Neural cell (in vitro differentiated cells): ENCODE measurements at regions not wholly inside any gene's neighbourhood (a gene's known extent, or its start where the extent isn't known, plus 50 kb on each side); places are given as distances from the start of the nearest gene placed in this dataset.

Source experiments
- H2AFZ ChIP-seq: fragments of 200-600, 300-800 bp; sonication (generic), shearing (Covaris generic); 2 replicates; pipeline ENCODE4 v1.6.0; 2014; ENCODE audit warnings: low read depth, mild to moderate bottlenecking, antibody characterized with exemption, low read length, moderate library complexity
- H3F3A ChIP-seq: fragments of 200-600 bp; shearing (Covaris generic); 2 replicates; pipeline ENCODE4 v1.6.1; 2016; ENCODE audit warnings: mild to moderate bottlenecking, moderate library complexity, mixed read lengths, antibody characterized with exemption, low read length; ENCODE audit not compliant: insufficient read depth, poor library complexity, severe bottlenecking
- H3K27ac ChIP-seq: fragments of 200-600, 300-800 bp; sonication (generic), shearing (Covaris generic); 2 replicates; pipeline ENCODE4 v1.5.1; 2014; ENCODE audit warnings: mild to moderate bottlenecking, low read length, moderate library complexity
- H3K27me3 ChIP-seq: fragments of 300-800, 200-600 bp; sonication (generic), shearing (Covaris generic); 2 replicates; pipeline ENCODE4 v1.6.0; 2014; ENCODE audit warnings: mild to moderate bottlenecking, low read depth, low read length, moderate library complexity; ENCODE audit not compliant: insufficient read depth
- H3K36me3 ChIP-seq: fragments of 300-800, 200-600 bp; sonication (generic), shearing (Covaris generic); 2 replicates; pipeline ENCODE4 v1.5.1; 2014; ENCODE audit warnings: mild to moderate bottlenecking, antibody characterized with exemption, low read length, moderate library complexity; ENCODE audit not compliant: insufficient read depth
- H3K4me2 ChIP-seq: fragments of 300-800, 200-600 bp; sonication (generic), shearing (Covaris generic); 2 replicates; pipeline ENCODE4 v1.6.0; 2014; ENCODE audit warnings: mild to moderate bottlenecking, low read length
- H3K4me3 ChIP-seq: fragments of 300-800, 200-600 bp; sonication (generic), shearing (Covaris generic); 2 replicates; pipeline ENCODE4 v1.5.1; 2014; ENCODE audit warnings: mild to moderate bottlenecking, low read length, moderate library complexity
- H3K79me2 ChIP-seq: fragments of 200-600 bp; shearing (Covaris generic); replicated peaks from 2 replicates; pipeline ENCODE4 v1.6.0; 2014; ENCODE audit warnings: mild to moderate bottlenecking, low read length, moderate library complexity; ENCODE audit not compliant: insufficient read depth
- H3K9ac ChIP-seq: fragments of 300-800, 200-600 bp; sonication (generic), shearing (Covaris generic); 2 replicates; pipeline ENCODE4 v1.6.1; 2016; ENCODE audit warnings: mild to moderate bottlenecking, low read length, mixed read lengths
- H3K9me2 ChIP-seq: fragments of 200-600 bp; shearing (Covaris generic); 2 replicates; pipeline ENCODE4 v1.6.1; 2016; ENCODE audit warnings: mild to moderate bottlenecking, low read length, mixed read lengths; ENCODE audit not compliant: insufficient read depth
- H3K9me3 ChIP-seq: fragments of 200-600, 300-800 bp; sonication (generic), shearing (Covaris generic); 2 replicates; pipeline ENCODE4 v1.6.1; 2016; ENCODE audit warnings: mild to moderate bottlenecking, mixed run types, low read length, moderate library complexity, mixed read lengths
- H4K20me1 ChIP-seq: fragments of 200-600 bp; shearing (Covaris generic); 2 replicates; pipeline ENCODE4 v1.6.1; 2016; ENCODE audit warnings: mild to moderate bottlenecking, mixed run types; ENCODE audit not compliant: insufficient read depth
- EP300 ChIP-seq: fragments of 450-650 bp; conservative IDR thresholded peaks from 2 replicates; pipeline ENCODE4 v1.6.1; 2014; ENCODE audit warnings: antibody characterized with exemption, mild to moderate bottlenecking, moderate library complexity; ENCODE audit not compliant: poor library complexity, severe bottlenecking
- EZH2 ChIP-seq: fragments of 200-600, 300-800 bp; shearing (Covaris generic), sonication (generic); IDR thresholded peaks from 2 replicates; pipeline ENCODE4 v1.6.1; 2014; ENCODE audit warnings: antibody characterized with exemption, low read length, borderline replicate concordance, mild to moderate bottlenecking; ENCODE audit not compliant: insufficient read depth, poor library complexity, severe bottlenecking
- MXI1 ChIP-seq: fragments of 450-650 bp; conservative IDR thresholded peaks from 2 replicates; pipeline ENCODE4 v1.6.1; 2014; ENCODE audit warnings: antibody characterized with exemption, mild to moderate bottlenecking; ENCODE audit not compliant: poor library complexity, severe bottlenecking
- POLR2AphosphoS5 ChIP-seq: IDR thresholded peaks from 2 replicates; pipeline ENCODE4 v1.6.1; 2012
- RAD21 ChIP-seq: fragments of 450-650 bp; conservative IDR thresholded peaks from 2 replicates; pipeline ENCODE4 v1.6.1; 2014; ENCODE audit warnings: antibody characterized with exemption, mild to moderate bottlenecking, moderate library complexity
- REST ChIP-seq: IDR thresholded peaks from 2 replicates; pipeline ENCODE4 v1.6.1; 2012; ENCODE audit warnings: borderline replicate concordance
- SMC3 ChIP-seq: fragments of 450-650 bp; conservative IDR thresholded peaks from 2 replicates; pipeline ENCODE4 v1.6.1; 2014; ENCODE audit warnings: antibody characterized with exemption, mild to moderate bottlenecking, moderate library complexity; ENCODE audit not compliant: poor library complexity
- TAF1 ChIP-seq: IDR thresholded peaks from 2 replicates; pipeline ENCODE4 v1.6.1; 2012; ENCODE audit warnings: low read depth
- TF ChIP-seq, protein P1 (sequence below): fragments of 450-650 bp; IDR thresholded peaks from 2 replicates; pipeline ENCODE4 v1.5.1; 2014; ENCODE audit warnings: antibody characterized with exemption, mild to moderate bottlenecking, moderate library complexity; ENCODE audit not compliant: poor library complexity, severe bottlenecking

DNA sequence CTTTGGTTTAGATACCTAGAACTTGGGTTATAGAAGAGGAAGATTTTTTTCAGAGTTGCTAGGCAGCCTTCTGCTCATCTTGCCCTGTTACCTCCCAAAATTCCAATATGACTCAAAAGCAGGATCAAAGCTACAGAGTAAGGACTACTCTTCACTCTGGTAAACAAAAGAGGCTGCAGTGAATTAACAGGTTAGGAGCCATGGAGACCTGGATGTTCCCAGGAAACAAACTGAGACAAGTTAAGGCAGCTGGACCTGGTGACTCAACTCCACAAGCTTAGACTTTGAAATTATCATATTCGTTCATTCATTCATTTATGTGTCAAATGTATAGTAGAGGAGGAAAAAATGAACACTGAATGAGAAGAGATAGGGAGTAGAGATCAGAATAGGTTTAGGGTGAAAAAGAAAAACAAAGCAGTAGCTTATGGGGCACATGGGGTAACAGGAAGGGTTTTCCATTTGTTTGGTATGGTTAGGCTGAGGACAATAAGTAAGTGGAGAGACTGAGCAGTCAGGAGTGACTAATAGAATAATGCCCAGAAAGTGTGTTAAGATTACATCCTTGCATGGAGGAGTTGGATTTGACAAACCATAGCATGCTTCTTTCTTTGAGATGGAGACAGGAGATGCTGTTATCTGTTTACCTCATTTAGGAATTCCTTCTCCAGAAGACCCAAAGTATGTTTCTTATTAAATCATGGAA, 464.0 kb upstream of the ZNF608 start:
- Histone ChIP-seq H3K9me2 (no peaks in the 10 kb centered on the region), H3K4me3 (no peak overlapping the region), H3K79me2 (no peaks in the 10 kb centered on the region), H3K9me3 (no peaks in the 10 kb centered on the region), H4K20me1 (no peaks in the 10 kb centered on the region), H3K9ac (no peak overlapping the region), H3K27me3 (no peaks in the 10 kb centered on the region), H2AFZ (no peak overlapping the region), H3K36me3 (no peaks in the 10 kb centered on the region), H3F3A (no peaks in the 10 kb centered on the region), H3K27ac (no peak overlapping the region), H3K4me2 (no peak overlapping the region)
- TF ChIP-seq MXI1 (no peak), POLR2AphosphoS5 (no peak)
- TF ChIP-seq, protein P1, sequence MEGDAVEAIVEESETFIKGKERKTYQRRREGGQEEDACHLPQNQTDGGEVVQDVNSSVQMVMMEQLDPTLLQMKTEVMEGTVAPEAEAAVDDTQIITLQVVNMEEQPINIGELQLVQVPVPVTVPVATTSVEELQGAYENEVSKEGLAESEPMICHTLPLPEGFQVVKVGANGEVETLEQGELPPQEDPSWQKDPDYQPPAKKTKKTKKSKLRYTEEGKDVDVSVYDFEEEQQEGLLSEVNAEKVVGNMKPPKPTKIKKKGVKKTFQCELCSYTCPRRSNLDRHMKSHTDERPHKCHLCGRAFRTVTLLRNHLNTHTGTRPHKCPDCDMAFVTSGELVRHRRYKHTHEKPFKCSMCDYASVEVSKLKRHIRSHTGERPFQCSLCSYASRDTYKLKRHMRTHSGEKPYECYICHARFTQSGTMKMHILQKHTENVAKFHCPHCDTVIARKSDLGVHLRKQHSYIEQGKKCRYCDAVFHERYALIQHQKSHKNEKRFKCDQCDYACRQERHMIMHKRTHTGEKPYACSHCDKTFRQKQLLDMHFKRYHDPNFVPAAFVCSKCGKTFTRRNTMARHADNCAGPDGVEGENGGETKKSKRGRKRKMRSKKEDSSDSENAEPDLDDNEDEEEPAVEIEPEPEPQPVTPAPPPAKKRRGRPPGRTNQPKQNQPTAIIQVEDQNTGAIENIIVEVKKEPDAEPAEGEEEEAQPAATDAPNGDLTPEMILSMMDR: no peak

- TF ChIP-seq EP300 (no peak), MXI1 (no peak), REST (no peak), SMC3 (no peak), EZH2 (no peak), POLR2AphosphoS5 (no peak), TAF1 (no peak), RAD21 (no peak)
- TF ChIP-seq, protein P1: no peak
- H3K4me3 ChIP-seq: no peak overlapping the region
- no peaks in the 10 kb centered on the region for H3K9me2 ChIP-seq
- H3K9ac ChIP-seq: no peak overlapping the region
- H3K9me3 ChIP-seq: no peaks in the 10 kb centered on the region
- H3K27me3 ChIP-seq: no peaks in the 10 kb centered on the region
- no peaks in the 10 kb centered on the region for H3K36me3 ChIP-seq
- no peaks in the 10 kb centered on the region for H3F3A ChIP-seq
- H2AFZ ChIP-seq: no peak overlapping the region
- H3K27ac ChIP-seq: no peak overlapping the region
- no peaks in the 10 kb centered on the region for H4K20me1 ChIP-seq
- H3K79me2 ChIP-seq: no peaks in the 10 kb centered on the region
- no peak overlapping the region for H3K4me2 ChIP-seq
Observed at GRCh38 chr5:125214080-125214479, 467.6 kb upstream of the ZNF608 start.
